HepG2 (cell line): ENCODE measurements at regions not wholly inside any gene's neighbourhood (a gene's known extent, or its start where the extent isn't known, plus 50 kb on each side); places are given as distances from the start of the nearest gene placed in this dataset.

ENCODE experiments used
- ATAC-seq: fragments of 200-7000 bp; cut with Tn5 transposase; 3 replicates; pipeline ENCODE4 v1.9.1; 2020; ENCODE audit warnings: mild to moderate bottlenecking, moderate library complexity
- BruUV-seq: library from RNA; stranded (reverse); fragments of 400-500 nt; replicated peaks from 2 replicates; lab custom pipeline; 2021; lab: Mats Ljungman, UMichigan
- CTCF ChIA-PET: fragments of 300-600 bp; formaldehyde crosslinking; extraction: SDS; loops from one replicate; lab custom pipeline; 2021; ENCODE audit warnings: low total read pairs, inconsistent platforms, low intra/inter-chr PET ratio; lab: Yijun Ruan, JAX
- POLR2A ChIA-PET: fragments of 350-600 bp; sonication (Branson Sonifier 250); formaldehyde crosslinking; loops from one replicate; lab custom pipeline; 2020; ENCODE audit warnings: antibody characterized with exemption, inconsistent platforms; lab: Yijun Ruan, JAX
- DNase-seq: peaks from one replicate; pipeline ENCODE4 v3.0.0-alpha.2; 2015; ENCODE audit warnings: low spot score
- FAIRE-seq: peaks from 3 replicates; lab custom pipeline; 2011; peaks lifted over from hg19 to GRCh38; lab: Jason Lieb, UNC
- H2AFZ ChIP-seq: one replicate; pipeline ENCODE4 v1.6.1; 2011; ENCODE audit warnings: low read length, inconsistent platforms
- H3K27ac ChIP-seq: fragments of 300-600 bp; 3 replicates; pipeline ENCODE4 v1.8.0; 2011; ENCODE audit warnings: mixed run types, mild to moderate bottlenecking, mixed read lengths, low read length, inconsistent platforms; ENCODE audit not compliant: insufficient read depth; ENCODE audit errors: extremely low read length
- H3K27me3 ChIP-seq, 2 experiments: fragments of 200-600 bp in 1 of 2; 2 replicates in 1 of 2; 3 replicates in 1 of 2; pipeline versions ENCODE4 v1.6.0 to v1.8.0; 2011; ENCODE audit warnings: low read length in 2 of 2, mild to moderate bottlenecking in 2 of 2, moderate library complexity in 2 of 2, inconsistent platforms in 1 of 2; ENCODE audit not compliant: insufficient read depth in 2 of 2, control insufficient read depth in 1 of 2
- H3K36me3 ChIP-seq, 2 experiments: fragments of 200-600 bp in 1 of 2; replicated peaks in 1 of 2; 2 replicates in 1 of 2; 3 replicates in 1 of 2; pipeline versions ENCODE4 v1.5.1 to v1.8.0; 2011; ENCODE audit warnings: low read length in 2 of 2, inconsistent platforms in 1 of 2; ENCODE audit not compliant: insufficient read depth in 2 of 2, control insufficient read depth in 1 of 2
- H3K4me1 ChIP-seq: 2 replicates; pipeline ENCODE4 v1.5.1; 2012; ENCODE audit warnings: low read length, inconsistent platforms; ENCODE audit not compliant: insufficient read depth
- H3K4me2 ChIP-seq: 2 replicates; pipeline ENCODE4 v1.6.0; 2011; ENCODE audit warnings: low read depth, low read length, inconsistent platforms
- H3K4me3 ChIP-seq, 3 experiments: fragments of 200-600 bp in 1 of 3; sonication (generic), shearing (Covaris generic) in 1 of 3; replicated peaks in 1 of 3; 2 replicates each; pipeline ENCODE4 v1.5.1; 2011 to 2016; ENCODE audit warnings: low read length in 3 of 3, inconsistent platforms in 2 of 3, low read depth in 2 of 3, mild to moderate bottlenecking in 2 of 3, control low read depth in 1 of 3, mixed read lengths in 1 of 3; ENCODE audit not compliant: insufficient read depth in 1 of 3
- H3K79me2 ChIP-seq: one replicate; pipeline ENCODE4 v1.6.1; 2011; ENCODE audit warnings: low read length, inconsistent platforms; ENCODE audit not compliant: insufficient read depth
- H3K9ac ChIP-seq: 2 replicates; pipeline ENCODE4 v1.6.0; 2011; ENCODE audit warnings: mild to moderate bottlenecking, low read depth, low read length, inconsistent platforms; ENCODE audit not compliant: insufficient read depth
- H3K9me3 ChIP-seq: 2 replicates; pipeline ENCODE4 v1.5.1; 2012; ENCODE audit warnings: mild to moderate bottlenecking, low read length
- H4K20me1 ChIP-seq: 2 replicates; pipeline ENCODE4 v1.6.0; 2011; ENCODE audit warnings: inconsistent platforms, mild to moderate bottlenecking, low read length, moderate library complexity; ENCODE audit not compliant: insufficient read depth
- ASH2L ChIP-seq: fragments of 300-600, 200-600 bp; sonication (generic); IDR thresholded peaks from 2 replicates; pipeline ENCODE4 v1.7.0; 2017; ENCODE audit warnings: low read depth, mild to moderate bottlenecking, moderate library complexity, mixed read lengths, low read length; ENCODE audit not compliant: insufficient read length
- BRCA1 ChIP-seq: sonication (generic); formaldehyde crosslinking; IDR thresholded peaks from 2 replicates; pipeline ENCODE4 v1.4.0; 2020; ENCODE audit warnings: missing genetic modification reagents
- MXI1 ChIP-seq: IDR thresholded peaks from 3 replicates; pipeline ENCODE4 v1.6.1; 2012; ENCODE audit warnings: low read depth, low read length, inconsistent platforms, borderline replicate concordance
- NR2C2 ChIP-seq: sonication (generic); formaldehyde crosslinking; IDR thresholded peaks from 2 replicates; pipeline ENCODE4 v1.4.0; 2020; ENCODE audit warnings: missing genetic modification reagents, mild to moderate bottlenecking, moderate library complexity, borderline replicate concordance
- TP53 ChIP-seq: sonication (generic); formaldehyde crosslinking; conservative IDR thresholded peaks from 2 replicates; pipeline ENCODE4 v1.4.0; 2020; ENCODE audit warnings: missing genetic modification reagents
- YEATS4 ChIP-seq: sonication (generic); formaldehyde crosslinking; IDR thresholded peaks from 2 replicates; pipeline ENCODE4 v1.4.0; 2020; ENCODE audit warnings: missing genetic modification reagents, borderline replicate concordance
- ZNF138 ChIP-seq: sonication (generic); formaldehyde crosslinking; IDR thresholded peaks from 2 replicates; pipeline ENCODE4 v1.5.0; 2020; ENCODE audit warnings: mild to moderate bottlenecking, low read depth, missing genetic modification reagents
- ZNF333 ChIP-seq: sonication (generic); formaldehyde crosslinking; IDR thresholded peaks from 2 replicates; pipeline ENCODE4 v1.4.0; 2020; ENCODE audit warnings: mild to moderate bottlenecking, missing genetic modification reagents, borderline replicate concordance
- ZNF33A ChIP-seq: sonication (generic); formaldehyde crosslinking; IDR thresholded peaks from 2 replicates; pipeline ENCODE4 v1.5.1; 2020; ENCODE audit warnings: missing genetic modification reagents, mild to moderate bottlenecking, moderate library complexity, borderline replicate concordance
- ZNF737 ChIP-seq: sonication (generic); formaldehyde crosslinking; IDR thresholded peaks from 2 replicates; pipeline ENCODE4 v1.5.0; 2020; ENCODE audit warnings: missing genetic modification reagents, mild to moderate bottlenecking, borderline replicate concordance
- WGBS: methylation state at CpG from one replicate; pipeline ENCODE4 v1.1.6; 2017; ENCODE audit warnings: low lambda C conversion rate; 5-methylcytosine and 5-hydroxymethylcytosine counted together
- in situ Hi-C: cut with HindIII; loops from 2 replicates; pipeline ENCODE4 v1.10.0; 2017; ENCODE audit warnings: low pct_unique_long_range_greater_than_20kb; ENCODE audit not compliant: extremely low pct_ligation_motif_present
- intact Hi-C: fragments of 100-400 bp; cut with micrococcal nuclease; formaldehyde crosslinking; loops from one replicate; pipeline ENCODE4 v1.10.0; 2022; ENCODE audit not compliant: unreplicated experiment
- TF ChIP-seq, protein P1 (sequence below): sonication (generic); formaldehyde crosslinking; IDR thresholded peaks from 2 replicates; pipeline ENCODE4 v1.9.0; 2021; ENCODE audit warnings: missing genetic modification reagents, mild to moderate bottlenecking, borderline replicate concordance
- TF ChIP-seq, protein P2 (sequence below): sonication (generic); formaldehyde crosslinking; IDR thresholded peaks from 2 replicates; pipeline ENCODE4 v1.5.0; 2020; ENCODE audit warnings: missing genetic modification reagents
- TF ChIP-seq, protein P3 (sequence below): sonication (generic); formaldehyde crosslinking; IDR thresholded peaks from 2 replicates; pipeline ENCODE4 v1.4.0; 2020; ENCODE audit warnings: mild to moderate bottlenecking, missing genetic modification reagents

DNA sequence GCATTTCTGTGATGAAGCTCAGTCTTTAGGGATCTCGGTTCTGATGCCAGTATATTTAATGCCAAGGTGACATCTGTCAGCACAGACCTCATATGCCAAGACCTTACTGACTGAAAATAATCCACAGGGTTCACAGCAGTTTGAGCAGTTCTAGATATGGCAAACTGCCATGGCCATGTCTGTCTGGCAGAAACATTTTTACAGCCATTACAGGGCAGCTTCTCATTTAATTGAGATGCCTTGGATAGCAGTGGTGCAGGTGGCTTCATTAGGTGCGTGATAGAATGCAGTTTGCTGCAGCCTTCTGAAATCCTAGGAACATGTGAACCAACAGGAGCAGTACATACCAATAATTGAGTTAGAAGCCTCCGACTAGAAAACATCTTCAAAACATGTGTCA lies 510.6 kb downstream of the XIRP2 start:
- Histone ChIP-seq H3K79me2 (no peaks in the 10 kb centered on the region), H3K4me3 (no peak overlapping the region), H3K4me2 (no peak overlapping the region), H3K9me3 (no peaks in the 10 kb centered on the region), H3K27ac (no peak overlapping the region), H2AFZ (no peak overlapping the region), H4K20me1 (no peaks in the 10 kb centered on the region), H3K9ac (no peak overlapping the region), H3K27me3 (no peaks in the 10 kb centered on the region), H3K36me3 (no peaks in the 10 kb centered on the region), H3K4me1 (no peaks in the 10 kb centered on the region)
- no peak for ATAC-seq
- BruUV-seq, result no TSS peak
- DNase-seq, result no peak
- POLR2A ChIA-PET, result no interaction called here
- FAIRE-seq, result no peak
- in situ Hi-C loops, result no loop called here
- intact Hi-C loops, result no loop called here
- CTCF ChIA-PET, result no interaction called here
- WGBS, result 3% methylated on average over 3 of the region's 3 CpGs
- TF ChIP-seq NR2C2 (CRISPR knock-in tag) (no peak), ZNF33A (CRISPR knock-in tag) (no peak), YEATS4 (CRISPR knock-in tag) (no peak), BRCA1 (CRISPR knock-in tag) (no peak), ZNF737 (no peak), MXI1 (no peak), TP53 (CRISPR knock-in tag) (no peak), ASH2L (no peak), ZNF138 (CRISPR knock-in tag) (no peak), ZNF333 (CRISPR knock-in tag) (no peak)
- TF ChIP-seq, protein P1, sequence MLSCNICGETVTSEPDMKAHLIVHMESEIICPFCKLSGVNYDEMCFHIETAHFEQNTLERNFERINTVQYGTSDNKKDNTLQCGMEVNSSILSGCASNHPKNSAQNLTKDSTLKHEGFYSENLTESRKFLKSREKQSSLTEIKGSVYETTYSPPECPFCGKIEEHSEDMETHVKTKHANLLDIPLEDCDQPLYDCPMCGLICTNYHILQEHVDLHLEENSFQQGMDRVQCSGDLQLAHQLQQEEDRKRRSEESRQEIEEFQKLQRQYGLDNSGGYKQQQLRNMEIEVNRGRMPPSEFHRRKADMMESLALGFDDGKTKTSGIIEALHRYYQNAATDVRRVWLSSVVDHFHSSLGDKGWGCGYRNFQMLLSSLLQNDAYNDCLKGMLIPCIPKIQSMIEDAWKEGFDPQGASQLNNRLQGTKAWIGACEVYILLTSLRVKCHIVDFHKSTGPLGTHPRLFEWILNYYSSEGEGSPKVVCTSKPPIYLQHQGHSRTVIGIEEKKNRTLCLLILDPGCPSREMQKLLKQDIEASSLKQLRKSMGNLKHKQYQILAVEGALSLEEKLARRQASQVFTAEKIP (CRISPR knock-in tag), result no peak
- TF ChIP-seq, protein P2, sequence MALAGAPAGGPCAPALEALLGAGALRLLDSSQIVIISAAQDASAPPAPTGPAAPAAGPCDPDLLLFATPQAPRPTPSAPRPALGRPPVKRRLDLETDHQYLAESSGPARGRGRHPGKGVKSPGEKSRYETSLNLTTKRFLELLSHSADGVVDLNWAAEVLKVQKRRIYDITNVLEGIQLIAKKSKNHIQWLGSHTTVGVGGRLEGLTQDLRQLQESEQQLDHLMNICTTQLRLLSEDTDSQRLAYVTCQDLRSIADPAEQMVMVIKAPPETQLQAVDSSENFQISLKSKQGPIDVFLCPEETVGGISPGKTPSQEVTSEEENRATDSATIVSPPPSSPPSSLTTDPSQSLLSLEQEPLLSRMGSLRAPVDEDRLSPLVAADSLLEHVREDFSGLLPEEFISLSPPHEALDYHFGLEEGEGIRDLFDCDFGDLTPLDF (CRISPR knock-in tag), result no peak
- TF ChIP-seq, protein P3, sequence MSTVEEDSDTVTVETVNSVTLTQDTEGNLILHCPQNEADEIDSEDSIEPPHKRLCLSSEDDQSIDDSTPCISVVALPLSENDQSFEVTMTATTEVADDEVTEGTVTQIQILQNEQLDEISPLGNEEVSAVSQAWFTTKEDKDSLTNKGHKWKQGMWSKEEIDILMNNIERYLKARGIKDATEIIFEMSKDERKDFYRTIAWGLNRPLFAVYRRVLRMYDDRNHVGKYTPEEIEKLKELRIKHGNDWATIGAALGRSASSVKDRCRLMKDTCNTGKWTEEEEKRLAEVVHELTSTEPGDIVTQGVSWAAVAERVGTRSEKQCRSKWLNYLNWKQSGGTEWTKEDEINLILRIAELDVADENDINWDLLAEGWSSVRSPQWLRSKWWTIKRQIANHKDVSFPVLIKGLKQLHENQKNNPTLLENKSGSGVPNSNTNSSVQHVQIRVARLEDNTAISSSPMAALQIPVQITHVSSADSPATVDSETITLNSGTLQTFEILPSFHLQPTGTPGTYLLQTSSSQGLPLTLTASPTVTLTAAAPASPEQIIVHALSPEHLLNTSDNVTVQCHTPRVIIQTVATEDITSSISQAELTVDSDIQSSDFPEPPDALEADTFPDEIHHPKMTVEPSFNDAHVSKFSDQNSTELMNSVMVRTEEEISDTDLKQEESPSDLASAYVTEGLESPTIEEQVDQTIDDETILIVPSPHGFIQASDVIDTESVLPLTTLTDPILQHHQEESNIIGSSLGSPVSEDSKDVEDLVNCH (CRISPR knock-in tag), result no peak
